CD1c-positive myeloid dendritic cell (primary cell): ENCODE measurements at regions not wholly inside any gene's neighbourhood (a gene's known extent, or its start where the extent isn't known, plus 50 kb on each side); places are given as distances from the start of the nearest gene placed in this dataset.
"Not testable (repeated sequence)": the region's sequence is repeated elsewhere in the genome, so short reads cannot be mapped to it uniquely, and the experiment has no call there.

Source experiments
- DNase-seq: peaks from one replicate; pipeline ENCODE4 v3.0.0-alpha.2; 2016; ENCODE audit errors: extremely low spot score

DNA sequence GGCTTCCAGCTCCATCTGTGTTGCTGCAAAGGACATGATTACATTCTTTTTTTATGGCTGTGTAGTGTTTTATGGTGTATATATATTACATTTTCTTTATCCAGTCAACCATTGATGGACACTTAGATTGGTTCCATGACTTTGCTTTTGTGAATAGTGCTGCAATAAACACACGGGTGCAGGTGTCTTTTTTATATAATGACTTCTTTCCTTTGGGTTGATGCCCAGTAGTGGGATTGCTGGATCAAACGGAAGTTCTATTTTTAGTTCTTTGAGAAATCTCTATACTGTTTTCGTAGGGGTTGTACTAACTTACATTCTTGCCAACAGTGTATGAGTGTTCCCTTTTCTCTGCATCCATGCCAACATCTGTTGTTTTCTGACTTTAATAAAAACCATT lies 189.7 kb downstream of the ACTR3B start:
- no peak for DNase-seq

DNA sequence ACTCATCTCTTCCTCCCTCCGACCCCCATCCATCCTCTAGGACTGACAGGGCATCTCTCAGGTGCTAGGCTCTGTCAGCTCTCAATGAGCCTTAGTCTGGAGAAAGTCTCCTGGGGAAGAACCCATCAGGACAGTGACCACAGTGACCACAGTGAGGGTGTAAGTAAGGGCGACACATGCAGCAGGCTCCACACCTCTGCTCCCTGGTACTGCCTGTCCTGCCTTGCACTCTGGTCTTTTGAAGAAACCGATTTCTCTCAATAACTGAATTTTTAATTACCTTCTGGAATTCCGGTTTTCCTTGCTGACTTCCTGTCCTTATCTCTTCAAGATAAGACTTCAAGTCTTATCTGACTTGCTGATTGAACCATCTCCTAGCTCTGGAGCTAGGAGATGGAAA lies 190.2 kb downstream of the ACTR3B start:
- DNase-seq: no peak

DNA sequence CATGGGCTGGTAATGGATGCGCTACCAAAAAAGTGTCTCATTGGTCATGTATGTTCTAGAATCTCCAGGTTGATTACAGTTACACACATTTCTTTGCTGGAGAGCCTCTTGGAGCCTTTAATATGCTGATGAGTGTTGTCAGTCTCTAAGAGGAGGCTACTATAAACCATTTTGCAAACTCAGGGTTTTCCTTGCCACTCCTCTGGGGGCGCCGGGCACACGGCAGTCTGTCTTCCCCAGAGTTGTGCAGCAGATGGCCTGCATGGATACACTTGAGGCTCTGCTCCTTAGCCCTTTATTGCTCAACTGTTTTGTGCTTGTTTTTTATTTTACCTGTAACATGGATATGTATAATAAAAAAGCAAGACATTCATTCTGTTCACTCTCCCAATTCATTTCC lies 196.5 kb downstream of the ACTR3B start:
- no peak for DNase-seq

DNA sequence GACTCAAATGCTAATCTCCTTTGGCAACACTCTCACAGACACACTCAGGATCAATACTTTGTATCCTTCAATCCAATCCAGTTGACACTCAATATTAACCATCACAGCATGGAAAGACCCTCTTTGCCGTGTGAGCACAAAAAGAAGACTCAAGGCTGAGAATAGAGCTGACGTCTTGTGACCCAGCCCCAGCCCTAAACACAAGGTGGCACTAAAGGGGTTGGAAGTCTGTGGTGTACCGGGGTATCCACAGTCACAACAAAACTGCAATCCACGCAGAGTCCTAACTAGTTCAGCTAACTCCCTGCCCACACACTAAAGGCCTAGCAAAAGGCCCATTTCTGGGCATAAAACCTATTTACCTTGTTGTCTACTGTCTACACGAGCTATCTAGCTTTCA lies 200.1 kb downstream of the ACTR3B start:
- no peak for DNase-seq

DNA sequence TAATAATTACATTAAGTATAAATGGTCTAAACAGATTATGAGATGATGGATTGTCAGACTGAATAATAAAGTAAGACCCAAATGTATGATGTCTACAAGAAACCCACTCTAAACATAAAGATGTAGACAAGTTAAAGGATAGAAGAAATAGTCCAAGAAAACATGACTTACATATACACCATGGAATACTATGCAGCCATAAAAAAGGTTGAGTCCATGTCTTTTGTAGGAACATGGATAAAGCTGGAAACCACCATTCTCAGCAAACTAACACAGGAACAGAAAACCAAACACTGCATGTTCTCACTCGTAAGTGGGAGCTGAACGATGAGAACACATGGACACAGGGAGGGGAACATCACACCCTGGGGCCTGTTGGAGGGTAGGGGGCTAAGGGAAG lies 202.2 kb downstream of the ACTR3B start:
- DNase-seq: not testable (repeated sequence)

DNA sequence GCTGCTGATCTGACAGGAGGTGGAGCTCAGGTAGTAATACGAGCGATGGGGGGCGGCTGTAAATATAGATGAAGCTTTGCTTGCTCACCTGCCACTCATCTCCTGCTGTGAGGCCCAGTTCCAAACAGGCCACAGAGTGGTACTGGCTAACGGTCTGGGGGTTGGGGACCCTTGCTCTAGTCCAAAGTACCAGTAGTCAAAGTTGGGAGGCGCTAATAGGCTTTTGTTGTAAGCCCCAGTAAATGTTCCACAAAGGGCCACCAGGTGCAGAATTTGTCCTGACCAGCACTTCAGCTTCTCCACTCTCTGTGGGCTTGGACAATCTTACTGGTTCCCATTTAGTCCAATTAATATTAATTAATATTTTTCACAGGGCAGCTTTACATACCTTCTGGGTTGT lies 206.6 kb downstream of the ACTR3B start:
- DNase-seq: no peak

DNA sequence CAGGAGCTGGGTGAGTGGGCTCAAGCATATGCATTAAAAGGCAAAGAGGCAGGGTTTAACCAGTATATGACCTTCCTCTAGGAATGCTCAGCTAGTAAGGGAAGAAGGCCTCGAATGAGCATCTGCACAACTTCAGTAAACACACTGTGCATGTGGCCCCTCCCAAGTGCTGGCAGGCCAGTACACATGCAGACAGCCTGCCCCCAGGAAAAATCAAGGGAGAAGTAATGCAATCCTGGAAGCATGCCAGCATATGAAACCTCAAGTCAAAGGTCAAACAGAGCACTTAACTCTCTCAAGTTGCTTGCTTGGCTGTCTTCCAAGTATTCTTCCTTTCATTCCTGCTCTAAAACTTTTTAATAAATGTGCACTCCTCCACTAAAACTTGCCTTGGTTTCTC lies 208.4 kb downstream of the ACTR3B start:
- no peak for DNase-seq

DNA sequence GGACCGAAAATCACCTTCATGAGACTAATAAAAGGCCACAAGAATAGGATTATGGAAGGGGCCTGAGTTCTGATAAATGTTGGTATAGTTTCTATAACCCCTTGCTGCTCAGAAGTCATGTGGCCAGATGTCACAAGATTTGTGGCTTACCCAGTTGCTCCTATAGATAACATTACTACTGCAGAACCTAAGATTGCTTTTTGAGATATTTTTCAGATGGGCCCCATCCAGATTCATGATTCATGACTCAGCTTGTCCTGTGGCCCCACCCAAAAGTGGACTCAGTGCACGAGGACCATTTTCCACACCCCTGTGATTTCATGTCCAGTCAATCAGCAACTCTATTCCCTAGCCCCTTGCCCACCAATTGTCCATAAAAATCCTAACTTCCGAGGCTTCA lies 209.0 kb downstream of the ACTR3B start:
- DNase-seq: no peak

DNA sequence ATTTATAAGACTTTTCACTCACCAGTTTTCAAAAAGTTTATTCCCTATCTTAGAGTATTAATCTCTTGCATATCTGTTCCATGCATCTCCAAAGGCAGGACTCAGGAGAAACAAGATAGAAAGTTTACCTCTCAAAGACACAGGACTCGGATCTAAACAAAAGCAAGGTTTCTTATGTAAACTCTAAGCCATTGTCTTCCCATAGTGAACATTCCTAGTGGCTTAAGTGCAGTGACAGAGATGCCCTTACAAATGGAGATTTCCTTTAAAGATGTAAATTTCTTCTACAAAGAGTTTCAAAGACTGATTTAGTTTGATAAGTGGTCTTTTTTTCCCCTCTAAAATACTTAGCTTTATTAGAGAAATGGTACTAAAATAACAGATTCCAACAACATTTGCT lies 209.8 kb downstream of the ACTR3B start:
- no peak for DNase-seq

DNA sequence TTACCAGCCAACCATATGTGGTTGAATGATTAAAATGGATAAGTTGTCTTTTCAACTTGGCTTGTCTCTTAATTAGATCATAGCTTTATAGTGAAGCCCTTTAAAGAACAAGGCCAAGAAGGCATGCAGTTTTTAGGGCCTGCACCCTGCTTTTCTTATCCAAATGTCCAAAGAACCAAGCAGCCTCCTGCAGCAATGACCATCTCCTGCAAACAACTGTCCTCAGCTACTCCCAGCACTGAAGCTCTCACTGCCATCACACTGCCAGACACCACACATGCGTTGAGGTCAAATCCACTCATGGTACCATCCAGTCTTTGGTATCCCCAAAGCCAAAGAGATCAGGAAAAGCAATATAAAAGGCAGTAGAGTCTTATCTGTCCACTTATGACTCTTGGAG lies 210.3 kb downstream of the ACTR3B start:
- no peak for DNase-seq

DNA sequence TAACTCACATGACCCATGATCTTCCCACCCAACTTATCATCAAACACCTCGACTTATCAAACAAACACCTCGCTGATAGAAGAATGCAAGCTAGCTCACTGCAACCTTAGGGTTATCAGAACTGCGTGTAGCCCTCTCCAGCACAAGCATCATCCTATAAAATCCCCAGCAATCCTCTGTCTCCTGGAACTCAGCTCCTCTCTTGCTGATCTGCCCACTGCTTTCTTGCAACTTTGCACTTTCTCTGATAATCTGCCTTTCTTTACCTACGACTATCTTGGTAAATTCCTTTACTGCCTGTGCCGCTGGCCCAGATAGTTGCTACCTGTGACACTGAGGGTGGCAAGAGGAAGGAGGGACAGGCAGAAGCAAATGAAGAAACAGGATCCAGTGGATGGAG lies 210.9 kb downstream of the ACTR3B start:
- no peak for DNase-seq

DNA sequence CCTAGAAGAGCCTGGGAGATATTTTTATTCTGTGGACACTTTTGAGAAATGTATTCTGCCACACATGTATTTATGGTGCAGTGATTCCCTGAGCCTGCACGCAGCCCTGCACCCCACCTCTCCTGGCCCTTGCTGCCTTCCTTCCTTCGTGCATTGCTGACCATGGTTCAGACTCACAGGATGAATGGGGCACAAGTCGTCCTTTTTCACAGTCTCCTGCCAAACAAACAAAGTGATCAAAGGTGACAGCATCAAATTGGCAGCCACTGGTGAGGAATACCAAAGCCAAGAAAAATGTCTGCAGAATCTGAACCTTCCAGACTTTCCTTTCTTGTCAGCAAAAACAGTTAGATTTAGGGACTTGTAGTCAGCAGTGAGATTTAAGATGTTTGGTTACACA lies 215.0 kb downstream of the ACTR3B start:
- no peak for DNase-seq

DNA sequence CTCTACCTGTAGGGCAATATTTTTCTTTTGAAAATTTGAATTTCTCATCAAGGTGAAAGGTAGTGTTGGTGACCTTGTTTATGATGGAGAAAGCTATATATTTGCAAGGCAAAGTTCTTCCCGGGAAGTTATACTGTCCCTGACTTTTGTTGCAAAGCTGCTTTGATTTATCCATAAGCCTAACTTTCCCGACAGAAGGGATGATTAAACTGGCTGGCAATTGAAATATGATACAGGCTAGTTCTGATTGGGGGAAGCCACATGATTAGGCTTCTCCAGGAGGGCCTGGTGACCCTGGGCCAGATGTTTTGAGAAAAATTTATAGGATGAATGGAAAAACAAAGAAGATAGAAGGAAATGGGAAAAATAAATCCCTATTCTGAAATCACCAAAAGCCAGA lies 215.5 kb downstream of the ACTR3B start:
- DNase-seq: no peak

DNA sequence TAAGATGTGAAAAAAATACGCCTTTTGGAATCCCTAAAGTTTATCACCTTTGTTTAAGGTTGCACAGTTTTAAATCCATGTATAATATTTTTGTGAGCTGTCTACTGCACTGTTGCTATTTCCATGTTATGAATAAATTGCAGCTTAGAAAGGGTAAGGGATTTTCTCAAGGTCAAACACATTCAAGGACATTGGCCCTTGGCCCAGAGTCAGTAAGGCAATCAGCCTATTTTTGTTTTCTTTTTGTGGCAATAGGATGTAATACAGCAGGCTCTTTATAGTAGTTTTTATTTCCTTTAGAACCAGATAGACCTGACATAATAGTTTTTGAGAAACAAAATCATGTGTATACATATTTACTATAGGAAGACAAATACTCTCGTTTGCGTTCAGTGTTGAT lies 219.8 kb downstream of the ACTR3B start:
- DNase-seq: no peak

DNA sequence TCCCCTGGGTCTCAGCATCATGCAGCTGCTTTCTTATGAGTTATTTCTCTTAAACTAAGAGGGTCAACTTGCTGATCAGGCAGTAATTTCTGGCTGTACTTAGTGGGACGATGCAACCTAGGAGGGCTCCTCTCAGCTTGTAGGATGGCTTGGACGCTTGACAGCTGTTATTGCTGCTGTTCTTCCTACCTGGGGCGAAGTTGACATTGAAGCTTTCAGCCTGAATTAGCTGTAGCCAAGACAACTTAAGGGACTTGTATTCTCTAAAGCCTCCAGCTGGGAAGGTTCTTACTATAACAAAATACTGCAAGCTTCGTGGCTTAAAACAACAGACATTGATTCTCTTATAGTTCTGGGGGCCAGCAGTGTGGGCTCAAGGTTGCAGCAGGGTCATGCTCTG lies 224.9 kb downstream of the ACTR3B start:
- no peak for DNase-seq

DNA sequence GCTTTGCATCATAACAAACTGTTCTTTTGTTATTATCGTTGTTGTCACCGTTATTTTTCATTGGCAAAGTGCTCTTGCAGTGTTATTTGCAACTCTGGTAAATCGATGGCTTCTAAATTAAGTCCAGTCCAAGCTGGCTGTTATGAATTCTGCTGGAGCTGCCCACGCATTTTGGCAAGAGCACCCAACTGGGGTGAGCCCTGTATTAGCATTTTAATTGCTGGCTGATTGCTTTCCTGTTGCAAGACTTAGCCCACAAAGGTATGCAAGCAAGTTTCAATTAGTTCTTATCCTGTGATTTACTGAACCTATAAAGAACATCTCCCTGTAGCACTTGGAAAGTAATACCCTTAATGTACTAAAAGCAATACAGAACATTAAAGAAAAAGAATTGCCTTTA lies 226.8 kb downstream of the ACTR3B start:
- no peak for DNase-seq

DNA sequence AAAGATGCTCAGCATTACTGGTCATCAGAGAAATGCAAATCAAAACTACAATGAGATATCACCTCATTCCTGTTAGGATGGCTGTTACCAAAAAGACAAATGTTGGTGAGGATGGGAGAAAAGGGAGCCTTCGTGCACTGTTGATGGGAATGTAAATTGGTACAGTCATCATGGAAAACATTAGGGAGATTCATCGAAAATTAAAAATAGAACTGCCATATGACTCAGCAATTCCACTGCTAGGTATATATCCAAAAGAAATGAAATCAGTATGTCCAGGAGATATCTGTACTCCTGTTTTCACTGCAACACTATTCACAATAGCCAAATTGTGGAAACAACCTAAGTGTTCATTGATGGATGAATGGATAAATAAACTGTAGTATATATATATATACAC lies 228.1 kb downstream of the ACTR3B start:
- DNase-seq: no peak

DNA sequence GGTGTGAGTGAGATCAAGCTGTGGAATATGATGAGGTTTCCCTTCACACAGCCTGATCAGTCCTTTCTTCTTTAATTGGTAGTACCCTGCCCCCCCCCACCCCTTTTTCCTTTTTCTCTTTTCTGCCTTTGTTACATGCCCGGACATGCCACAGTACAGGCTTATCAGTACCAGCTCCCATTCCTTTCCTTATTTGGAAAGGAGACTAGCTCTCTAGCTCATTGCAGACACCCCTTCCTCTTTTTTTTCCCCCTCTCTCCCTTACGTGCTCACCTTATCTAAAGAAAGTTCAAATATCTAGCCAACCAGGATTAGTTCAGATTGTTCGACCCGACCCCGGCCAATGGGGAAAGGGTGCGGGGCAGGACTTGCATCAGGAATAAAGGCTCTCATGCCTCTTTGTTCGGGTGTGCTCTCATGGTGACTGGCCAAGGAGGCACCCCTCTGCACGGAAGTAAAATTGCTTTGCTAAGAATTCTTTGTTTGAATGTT lies 230.4 kb downstream of the ACTR3B start:
- no peak for DNase-seq

DNA sequence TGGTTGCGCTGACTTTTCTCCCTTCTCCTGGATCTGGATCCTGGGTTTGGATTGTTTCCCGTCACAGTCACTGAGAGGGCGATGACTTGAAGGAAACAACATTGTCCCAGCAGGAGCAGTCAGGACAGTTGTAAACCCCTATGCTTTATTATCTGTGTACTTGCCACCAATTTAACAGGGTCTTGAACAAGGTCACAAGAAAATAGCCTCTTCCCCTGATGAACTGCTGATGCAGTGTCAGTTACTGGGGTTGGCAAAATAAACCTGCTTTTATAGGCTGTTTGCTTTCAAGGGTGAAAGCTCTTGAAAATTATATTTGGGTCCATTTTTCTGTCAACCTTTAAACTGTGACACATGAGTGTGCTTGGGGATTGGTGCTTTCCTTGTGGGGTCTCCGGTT lies 238.9 kb downstream of the ACTR3B start:
- no peak for DNase-seq

DNA sequence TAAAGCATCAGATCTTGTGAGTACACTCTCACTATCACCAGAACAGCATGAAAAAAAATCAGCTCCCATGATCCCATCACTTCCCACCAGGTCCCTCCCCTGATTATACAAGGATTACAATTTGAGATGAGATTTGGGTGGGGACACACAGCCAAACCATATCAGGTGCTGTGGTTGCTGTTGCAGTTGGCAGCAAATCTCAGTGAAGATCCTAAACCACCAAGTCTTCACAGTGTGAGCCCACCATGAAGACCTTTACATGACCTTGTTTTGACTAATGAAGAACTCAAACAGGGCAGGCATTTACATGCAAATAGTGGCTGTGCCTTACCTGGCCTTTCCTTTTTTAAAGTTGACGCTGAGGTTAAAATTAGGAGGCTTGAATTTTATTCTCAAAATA lies 242.6 kb downstream of the ACTR3B start:
- no peak for DNase-seq

DNA sequence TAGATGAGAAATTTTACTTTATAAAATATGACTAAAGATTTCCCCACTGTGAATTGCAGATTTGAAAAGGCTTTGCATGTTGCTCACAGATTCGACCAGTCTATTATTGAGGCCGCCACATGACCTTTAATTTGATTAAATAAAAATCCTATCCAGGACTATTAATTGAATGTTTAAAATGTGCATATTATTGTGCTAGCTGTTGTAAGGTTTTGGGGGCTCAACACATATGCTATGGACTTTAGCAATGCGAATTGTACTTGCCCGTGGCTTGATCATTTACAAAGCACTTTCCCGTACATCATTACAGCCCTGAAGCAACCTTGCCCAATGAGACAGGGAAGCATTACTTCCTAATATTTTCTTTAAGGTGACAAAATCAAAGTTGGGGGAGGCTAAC lies 243.0 kb downstream of the ACTR3B start:
- DNase-seq: no peak

DNA sequence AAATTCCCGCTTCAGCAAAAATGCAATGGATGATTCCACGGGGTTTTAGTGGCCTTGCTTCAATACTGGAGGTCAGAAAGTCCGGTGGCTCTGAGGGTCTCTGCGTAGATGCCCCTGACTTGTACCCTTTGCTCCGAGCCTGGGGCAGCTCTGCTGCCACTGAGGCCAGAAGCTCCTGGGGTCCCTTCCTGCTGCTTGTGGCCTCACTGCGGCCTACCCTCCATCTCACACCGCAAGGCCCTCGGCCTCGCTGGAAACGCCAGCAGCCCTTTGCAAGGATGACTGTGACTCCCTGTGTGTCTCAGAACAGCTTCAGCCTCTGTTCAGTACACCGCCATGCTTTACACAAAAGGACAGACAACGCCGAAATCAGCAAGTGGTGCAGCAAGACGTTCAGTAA lies 244.8 kb downstream of the ACTR3B start:
- no peak for DNase-seq

DNA sequence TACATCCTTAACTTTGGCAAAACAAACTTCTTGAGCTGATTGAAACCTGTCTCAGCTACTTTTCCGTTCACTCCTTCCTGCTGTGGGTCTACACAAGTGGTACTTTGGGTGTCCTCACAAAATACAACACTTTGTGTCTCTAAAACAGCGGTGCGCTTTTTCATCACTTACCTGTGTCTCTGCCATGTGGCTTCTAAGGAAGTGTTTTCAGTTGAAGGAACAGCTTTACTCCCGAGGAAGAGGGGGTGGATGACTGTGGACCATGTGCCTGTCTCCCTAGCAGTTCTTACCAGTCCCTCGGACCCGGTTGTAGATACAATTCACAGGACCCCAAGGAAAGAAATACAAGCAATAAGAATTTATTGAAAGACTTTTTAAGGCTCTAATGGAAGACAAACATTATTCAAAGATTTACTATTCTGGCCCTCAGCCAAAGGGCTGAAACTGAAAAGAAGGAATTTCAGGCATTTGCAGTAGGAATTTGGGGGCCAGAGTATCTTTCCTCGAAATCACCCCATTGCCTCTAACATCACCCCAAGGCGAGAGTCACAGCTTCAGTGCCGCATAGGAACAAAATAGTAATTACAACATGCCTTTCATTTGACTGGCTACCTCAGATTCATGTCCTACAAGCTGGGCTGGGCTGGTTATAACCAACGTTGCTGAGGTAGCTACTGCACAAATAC lies 246.3 kb downstream of the ACTR3B start:
- no peak for DNase-seq

DNA sequence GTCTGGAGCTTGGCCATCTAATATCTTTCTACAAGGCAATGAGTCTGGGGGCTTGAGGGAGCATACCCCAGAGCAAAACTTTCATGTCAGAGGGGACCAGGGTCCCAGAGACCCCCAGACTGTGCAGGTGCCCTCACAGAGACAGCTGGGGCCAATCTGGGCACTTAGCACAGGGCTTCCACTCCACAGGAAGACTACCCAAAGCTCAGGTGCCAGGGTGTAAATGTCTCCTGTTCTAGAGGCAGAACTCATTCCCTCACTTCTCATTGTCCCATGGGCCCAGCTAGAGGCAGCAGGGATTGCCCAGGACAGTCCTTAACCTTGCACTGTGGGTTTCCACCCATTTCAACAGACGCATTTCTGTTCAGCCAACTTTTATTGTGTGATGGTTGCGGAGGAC lies 246.9 kb downstream of the ACTR3B start:
- no peak for DNase-seq
